ENCODE measurements at regions not wholly inside any gene's neighbourhood (a gene's known extent, or its start where the extent isn't known, plus 50 kb on each side); places are given as distances from the start of the nearest gene placed in this dataset.

- no peak for TF ChIP-seq CTCF (IDR thresholded peaks at IDR 0.05; ENCODE audit: low read depth, low read length)
- TF ChIP-seq POLR2A (IDR thresholded peaks at IDR 0.05; ENCODE audit: extremely low read depth, insufficient read length): no peak
Measured at GRCh38 chr18:2172881-2173280, 398.4 kb downstream of the METTL4 start.
